Vagina (tissue), 2 donors: ENCODE measurements at regions not wholly inside any gene's neighbourhood (a gene's known extent, or its start where the extent isn't known, plus 50 kb on each side); places are given as distances from the start of the nearest gene placed in this dataset.

Experiments used
- DNase-seq, 2 donors: peaks; one replicate each; pipeline ENCODE4 v3.0.0-alpha.2; 2017; ENCODE audit errors: extremely low spot score in 2 of 2
- H3K27ac ChIP-seq: fragments of 200-600 bp; sonication (generic); one replicate; pipeline ENCODE4 v1.5.1; 2019
- H3K27me3 ChIP-seq: fragments of 200-600 bp; sonication (generic); one replicate; pipeline ENCODE4 v1.5.1; 2019
- H3K36me3 ChIP-seq, 2 donors: fragments of 200-600 bp; sonication (generic); one replicate each; pipeline ENCODE4 v1.5.1; 2017 to 2019
- H3K4me1 ChIP-seq: fragments of 200-600 bp; sonication (generic); one replicate; pipeline ENCODE4 v1.5.1; 2019
- H3K4me3 ChIP-seq, 2 donors: fragments of 200-600 bp; sonication (generic); 1 replicate in 1 of 2; 2 replicates in 1 of 2; pipeline ENCODE4 v1.5.1; 2016 to 2019
- H3K9me3 ChIP-seq: fragments of 200-600 bp; sonication (generic); one replicate; pipeline ENCODE4 v1.5.1; 2019
- CTCF ChIP-seq, 3 experiments: fragments of 450-650 bp in 2 of 3; fragments of 200-600 bp in 1 of 3; sonication (generic) in 1 of 3; IDR thresholded peaks; one replicate each; pipeline ENCODE4 v1.5.1; 2017 to 2019; ENCODE audit warnings: antibody characterized with exemption in 3 of 3, mild to moderate bottlenecking in 2 of 3, moderate library complexity in 2 of 3
- POLR2A ChIP-seq, 2 donors: fragments of 450-650 bp; IDR thresholded peaks; one replicate each; pipeline ENCODE4 v1.6.1; 2017; ENCODE audit warnings: antibody characterized with exemption in 2 of 2, mild to moderate bottlenecking in 2 of 2, moderate library complexity in 2 of 2
- POLR2AphosphoS5 ChIP-seq, 2 donors: sonication (generic); formaldehyde crosslinking; IDR thresholded peaks; one replicate each; pipeline ENCODE4 v1.9.0; 2017; ENCODE audit warnings: antibody characterized with exemption in 2 of 2, mild to moderate bottlenecking in 2 of 2, low read depth in 1 of 2; ENCODE audit not compliant: insufficient read depth in 1 of 2
- intact Hi-C: fragments of 100-400 bp; cut with DNase I; formaldehyde crosslinking; loops from one replicate; pipeline ENCODE4 v1.15.1; 2023

DNA sequence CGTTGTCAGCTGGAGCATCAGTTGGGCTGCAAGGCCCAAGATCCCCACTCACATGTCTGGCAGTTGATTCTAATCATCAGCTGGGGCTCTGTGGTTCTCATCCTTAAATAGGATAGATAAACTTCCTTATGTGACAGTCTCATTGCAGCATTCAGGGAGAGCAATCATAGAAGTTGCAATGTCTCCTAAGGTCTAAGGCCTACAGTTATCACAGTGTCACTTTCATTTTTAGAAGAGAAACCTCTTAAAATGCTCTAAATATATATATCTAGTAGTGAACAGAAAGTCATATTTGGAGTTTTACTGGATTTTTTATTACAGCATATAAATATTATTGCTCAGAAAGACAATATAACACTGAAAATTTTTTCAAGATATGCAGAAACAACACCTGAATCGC lies 226.0 kb upstream of the PPP1R2C start:
- intact Hi-C loops, result no loop called here
- DNase-seq, result no peak
- Histone ChIP-seq H3K4me3 (no peak overlapping the region), H3K27ac (no peak overlapping the region), H3K9me3 (no peaks in the 10 kb centered on the region), H3K36me3 (no peaks in the 10 kb centered on the region), H3K27me3 (no peaks in the 10 kb centered on the region), H3K4me1 (no peaks in the 10 kb centered on the region)
- TF ChIP-seq CTCF (IDR thresholded peaks at IDR 0.05) (no peak), POLR2AphosphoS5 (IDR thresholded peaks at IDR 0.05; ENCODE audit: insufficient read depth in 1 of 2, low read depth in 1 of 2) (no peak), POLR2A (IDR thresholded peaks at IDR 0.05) (no peak)

GRCh38 chrX:43005561-43005960 lies 227.6 kb upstream of the PPP1R2C start:
- Histone ChIP-seq H3K4me3 (no peak overlapping the region), H3K36me3 (no peaks in the 10 kb centered on the region), H3K9me3 (no peaks in the 10 kb centered on the region), H3K27ac (no peak overlapping the region), H3K4me1 (no peaks in the 10 kb centered on the region), H3K27me3 (no peaks in the 10 kb centered on the region)
- DNase-seq, result no peak
- TF ChIP-seq CTCF (IDR thresholded peaks at IDR 0.05), result no peak
- TF ChIP-seq POLR2A (IDR thresholded peaks at IDR 0.05), result no peak
- TF ChIP-seq POLR2AphosphoS5 (IDR thresholded peaks at IDR 0.05; ENCODE audit: insufficient read depth in 1 of 2, low read depth in 1 of 2), result no peak
- intact Hi-C loops, result no loop called here

- intact Hi-C loops, result no loop called here
- Histone ChIP-seq H3K4me3 (no peak overlapping the region), H3K36me3 (no peaks in the 10 kb centered on the region), H3K4me1 (no peaks in the 10 kb centered on the region), H3K27ac (no peak overlapping the region), H3K27me3 (no peaks in the 10 kb centered on the region), H3K9me3 (no peaks in the 10 kb centered on the region)
- no peak for DNase-seq
- no peak for TF ChIP-seq POLR2A (IDR thresholded peaks at IDR 0.05)
- TF ChIP-seq CTCF (IDR thresholded peaks at IDR 0.05), result no peak
These were observed 230.4 kb upstream of the PPP1R2C start for GRCh38 chrX:43008356-43008755.

- Histone ChIP-seq H3K4me3 (no peak overlapping the region), H3K36me3 (no peaks in the 10 kb centered on the region), H3K4me1 (no peaks in the 10 kb centered on the region), H3K27me3 (no peaks in the 10 kb centered on the region), H3K27ac (no peak overlapping the region), H3K9me3 (no peaks in the 10 kb centered on the region)
- no peak for TF ChIP-seq CTCF (IDR thresholded peaks at IDR 0.05)
- no peak for TF ChIP-seq POLR2A (IDR thresholded peaks at IDR 0.05)
- TF ChIP-seq POLR2AphosphoS5 (IDR thresholded peaks at IDR 0.05; ENCODE audit: insufficient read depth in 1 of 2, low read depth in 1 of 2), result no peak
- intact Hi-C loops, result no loop called here
- no peak for DNase-seq
These were observed 238.1 kb upstream of the PPP1R2C start for GRCh38 chrX:43016021-43016420.

GRCh38 chrX:43018031-43018430 lies 240.1 kb upstream of the PPP1R2C start:
- intact Hi-C loops, result no loop called here

More at GRCh38 chrX:43018031-43018430, 240.1 kb upstream of the PPP1R2C start:
- H3K27me3 ChIP-seq, result no peaks in the 10 kb centered on the region
- no peaks in the 10 kb centered on the region for H3K9me3 ChIP-seq
- H3K4me3 ChIP-seq, result no peak overlapping the region
- H3K27ac ChIP-seq, result no peak overlapping the region
- TF ChIP-seq POLR2AphosphoS5 (IDR thresholded peaks at IDR 0.05; ENCODE audit: insufficient read depth in 1 of 2, low read depth in 1 of 2), result no peak
- no peak for TF ChIP-seq POLR2A (IDR thresholded peaks at IDR 0.05)
- TF ChIP-seq CTCF (IDR thresholded peaks at IDR 0.05), result no peak
- no peak for DNase-seq
- H3K36me3 ChIP-seq, result no peaks in the 10 kb centered on the region
- H3K4me1 ChIP-seq, result no peaks in the 10 kb centered on the region
